ENCODE measurements at regions not wholly inside any gene's neighbourhood (a gene's known extent, or its start where the extent isn't known, plus 50 kb on each side); places are given as distances from the start of the nearest gene placed in this dataset.

DNA sequence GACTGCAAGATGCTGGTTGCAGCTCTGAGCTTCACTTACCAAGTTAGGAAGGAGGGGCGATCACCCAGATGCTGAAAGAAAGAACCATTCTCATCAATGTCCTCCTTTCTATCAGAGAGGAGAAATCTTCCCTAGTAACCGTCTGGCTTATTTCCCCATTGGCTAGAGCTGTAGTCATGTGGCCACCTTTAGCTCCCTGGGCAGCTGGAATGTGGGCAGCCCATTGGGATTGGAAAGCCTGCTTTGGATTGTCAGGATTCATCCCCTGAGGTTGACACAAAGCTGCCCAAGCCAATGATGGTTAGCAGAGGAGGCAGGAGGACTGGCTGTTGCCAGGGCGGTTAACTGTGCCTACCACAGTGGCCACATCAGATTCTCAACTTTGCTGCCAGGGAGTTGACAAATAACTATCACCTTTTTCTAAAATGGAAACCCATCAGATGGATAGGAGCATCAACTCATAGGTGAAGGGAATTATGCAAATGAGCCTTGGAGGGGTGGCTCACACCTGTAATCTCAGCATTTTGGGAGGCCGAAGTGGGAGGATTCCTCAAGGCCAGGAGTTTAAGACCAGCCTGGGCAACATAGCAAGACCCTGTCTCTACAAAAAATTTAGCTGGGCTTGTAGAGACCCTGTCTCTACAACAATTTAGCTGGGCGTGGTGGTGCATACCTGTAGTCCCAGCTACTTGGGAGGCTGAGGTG, 206.4 kb upstream of the GALNT17 start:
- DNase-seq (ENCODE audit: low read depth) = no peak
- TF ChIP-seq, protein P1, sequence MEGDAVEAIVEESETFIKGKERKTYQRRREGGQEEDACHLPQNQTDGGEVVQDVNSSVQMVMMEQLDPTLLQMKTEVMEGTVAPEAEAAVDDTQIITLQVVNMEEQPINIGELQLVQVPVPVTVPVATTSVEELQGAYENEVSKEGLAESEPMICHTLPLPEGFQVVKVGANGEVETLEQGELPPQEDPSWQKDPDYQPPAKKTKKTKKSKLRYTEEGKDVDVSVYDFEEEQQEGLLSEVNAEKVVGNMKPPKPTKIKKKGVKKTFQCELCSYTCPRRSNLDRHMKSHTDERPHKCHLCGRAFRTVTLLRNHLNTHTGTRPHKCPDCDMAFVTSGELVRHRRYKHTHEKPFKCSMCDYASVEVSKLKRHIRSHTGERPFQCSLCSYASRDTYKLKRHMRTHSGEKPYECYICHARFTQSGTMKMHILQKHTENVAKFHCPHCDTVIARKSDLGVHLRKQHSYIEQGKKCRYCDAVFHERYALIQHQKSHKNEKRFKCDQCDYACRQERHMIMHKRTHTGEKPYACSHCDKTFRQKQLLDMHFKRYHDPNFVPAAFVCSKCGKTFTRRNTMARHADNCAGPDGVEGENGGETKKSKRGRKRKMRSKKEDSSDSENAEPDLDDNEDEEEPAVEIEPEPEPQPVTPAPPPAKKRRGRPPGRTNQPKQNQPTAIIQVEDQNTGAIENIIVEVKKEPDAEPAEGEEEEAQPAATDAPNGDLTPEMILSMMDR (conservative IDR thresholded peaks at IDR 0.05; ENCODE audit: control insufficient read depth, insufficient read depth, low read depth, low read length) = no peak
- H3K4me3 ChIP-seq (ENCODE audit: control insufficient read depth, low read depth, low read length) = no peak overlapping the region

DNA sequence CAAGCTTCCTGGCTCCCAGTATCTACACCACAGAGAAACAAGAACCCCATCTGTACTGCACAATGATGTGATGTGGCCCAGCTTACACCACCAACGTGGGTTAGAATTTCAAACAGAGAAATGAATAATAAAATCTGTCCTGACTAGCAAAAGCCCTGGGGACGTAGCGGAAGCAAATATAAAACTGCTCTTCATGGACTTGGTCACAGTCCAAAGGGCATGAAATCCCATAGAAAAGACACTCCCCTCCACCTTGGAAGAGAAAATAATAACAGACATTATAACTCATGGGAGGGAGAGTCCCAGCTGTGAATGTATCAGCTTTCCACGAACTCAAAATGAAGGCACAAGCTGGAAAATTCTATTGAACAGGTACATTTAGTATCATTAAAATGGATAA, 205.3 kb upstream of the GALNT17 start:
- TF ChIP-seq, protein P1 (conservative IDR thresholded peaks at IDR 0.05; ENCODE audit: control insufficient read depth, insufficient read depth, low read depth, low read length) = no peak
- no peak for DNase-seq (ENCODE audit: low read depth)
- no peak overlapping the region for H3K4me3 ChIP-seq (ENCODE audit: control insufficient read depth, low read depth, low read length)

DNA sequence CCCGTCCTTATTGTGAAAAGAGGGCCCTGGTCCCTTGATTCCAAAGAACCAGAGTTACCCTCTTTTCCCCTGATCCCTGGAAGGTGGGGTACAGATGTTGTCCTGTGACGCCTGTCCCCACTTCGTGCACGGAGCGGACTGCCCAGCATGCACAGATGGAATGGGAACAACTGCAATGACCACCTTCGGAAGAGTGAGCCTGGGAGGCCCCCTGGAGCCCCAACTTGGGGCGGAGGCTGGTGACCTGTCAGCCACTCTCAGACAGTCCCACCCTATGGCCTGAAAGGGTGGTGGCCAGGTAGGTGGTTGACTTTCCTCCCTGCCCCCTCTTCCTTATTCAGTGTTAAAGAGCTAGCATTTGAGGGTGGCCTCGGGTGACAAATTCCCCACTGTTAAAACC, 196.6 kb upstream of the GALNT17 start:
- TF ChIP-seq, protein P1 (conservative IDR thresholded peaks at IDR 0.05; ENCODE audit: control insufficient read depth, insufficient read depth, low read depth, low read length) = no peak
- no peak overlapping the region for H3K4me3 ChIP-seq (ENCODE audit: control insufficient read depth, low read depth, low read length)
- no peak for DNase-seq (ENCODE audit: low read depth)

DNA sequence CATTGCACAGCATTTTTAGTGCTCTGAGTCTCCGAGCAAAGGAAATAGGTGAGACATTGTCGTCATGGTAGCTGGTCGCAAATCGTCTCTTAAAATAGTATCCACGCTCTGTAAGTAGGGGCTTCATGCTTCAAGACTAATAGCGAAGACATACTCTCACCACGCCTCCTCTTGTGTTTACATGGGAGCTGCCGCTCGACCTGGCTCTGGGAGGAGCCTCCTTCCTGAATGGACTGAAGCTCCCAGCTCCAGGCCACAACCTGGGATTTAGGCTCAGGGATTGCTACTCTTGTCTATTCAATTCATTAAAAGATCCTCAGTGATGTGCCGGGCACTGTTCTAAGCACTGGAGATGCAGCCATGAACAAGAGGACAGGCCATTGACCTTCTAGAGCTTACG, 196.1 kb upstream of the GALNT17 start:
- no peak overlapping the region for H3K4me3 ChIP-seq (ENCODE audit: control insufficient read depth, low read depth, low read length)
- TF ChIP-seq, protein P1 (conservative IDR thresholded peaks at IDR 0.05; ENCODE audit: control insufficient read depth, insufficient read depth, low read depth, low read length) = no peak
- no peak for DNase-seq (ENCODE audit: low read depth)

DNA sequence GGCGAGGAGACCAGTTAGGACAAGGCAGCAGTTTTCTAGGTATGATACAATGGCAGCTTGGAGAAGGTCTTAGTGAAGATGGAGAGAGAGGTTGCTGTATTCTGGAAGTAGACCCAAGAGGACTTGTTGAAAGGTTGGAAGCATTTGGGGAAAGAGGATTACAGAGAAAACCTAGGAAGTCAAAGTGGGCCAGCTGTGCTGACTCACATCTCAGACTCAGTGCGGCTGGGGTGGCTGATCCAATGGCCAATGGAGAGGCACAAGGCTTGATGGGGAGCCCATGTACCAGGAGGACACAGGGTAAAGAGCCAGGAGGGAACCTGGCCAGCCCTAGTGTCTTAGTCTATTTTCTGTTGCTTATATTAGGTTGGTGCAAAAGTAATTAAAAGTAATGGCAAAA, 194.5 kb upstream of the GALNT17 start:
- no peak overlapping the region for H3K4me3 ChIP-seq (ENCODE audit: control insufficient read depth, low read depth, low read length)
- TF ChIP-seq, protein P1 (conservative IDR thresholded peaks at IDR 0.05; ENCODE audit: control insufficient read depth, insufficient read depth, low read depth, low read length) = no peak
- DNase-seq (ENCODE audit: low read depth) = no peak

DNA sequence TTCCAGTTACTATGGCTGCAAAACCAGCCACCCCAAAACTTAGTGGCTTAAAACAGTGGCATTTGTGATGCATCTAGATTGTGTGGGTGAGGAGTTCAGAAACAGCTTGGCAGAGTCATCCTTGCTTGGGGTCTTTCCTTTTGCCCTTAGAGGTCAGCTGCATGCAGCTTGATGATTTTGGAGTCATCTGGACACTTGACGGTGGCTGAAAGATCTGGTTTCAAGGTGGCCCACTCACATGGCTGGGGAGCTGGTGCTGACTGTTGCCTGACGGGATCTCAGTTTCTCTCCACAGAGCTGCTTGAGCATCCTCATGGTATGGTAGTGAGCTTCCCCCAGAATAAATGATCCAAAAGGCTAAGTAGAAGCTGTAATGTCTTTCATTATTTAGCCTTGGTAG, 191.3 kb upstream of the GALNT17 start:
- H3K4me3 ChIP-seq (ENCODE audit: control insufficient read depth, low read depth, low read length) = no peak overlapping the region
- TF ChIP-seq, protein P1 (conservative IDR thresholded peaks at IDR 0.05; ENCODE audit: control insufficient read depth, insufficient read depth, low read depth, low read length) = no peak
- no peak for DNase-seq (ENCODE audit: low read depth)

DNA sequence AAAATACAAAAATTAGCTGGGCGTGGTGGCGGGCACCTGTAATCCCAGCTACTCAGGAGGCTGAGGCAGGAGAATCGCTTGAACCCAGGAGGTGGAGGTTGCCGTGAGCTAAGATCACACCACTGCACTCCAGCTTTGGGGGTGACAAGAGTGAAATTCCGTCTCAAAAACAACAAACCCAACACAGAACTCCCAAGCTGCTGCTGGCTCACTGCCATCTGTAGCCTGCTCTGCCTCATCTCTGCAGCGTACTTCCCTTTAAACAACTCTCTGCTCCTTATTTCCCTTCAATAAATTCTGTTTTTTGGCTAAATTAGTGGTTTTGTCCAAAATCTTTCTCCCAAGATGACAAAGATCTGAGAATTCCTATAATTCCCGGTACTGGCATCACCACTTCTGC, 189.2 kb upstream of the GALNT17 start:
- no peak overlapping the region for H3K4me3 ChIP-seq (ENCODE audit: control insufficient read depth, low read depth, low read length)
- TF ChIP-seq, protein P1 (conservative IDR thresholded peaks at IDR 0.05; ENCODE audit: control insufficient read depth, insufficient read depth, low read depth, low read length) = no peak
- DNase-seq (ENCODE audit: low read depth) = no peak

Measured in fibroblast of mammary gland (primary cell).